ENCODE measurements at regions not wholly inside any gene's neighbourhood (a gene's known extent, or its start where the extent isn't known, plus 50 kb on each side); places are given as distances from the start of the nearest gene placed in this dataset.

DNA sequence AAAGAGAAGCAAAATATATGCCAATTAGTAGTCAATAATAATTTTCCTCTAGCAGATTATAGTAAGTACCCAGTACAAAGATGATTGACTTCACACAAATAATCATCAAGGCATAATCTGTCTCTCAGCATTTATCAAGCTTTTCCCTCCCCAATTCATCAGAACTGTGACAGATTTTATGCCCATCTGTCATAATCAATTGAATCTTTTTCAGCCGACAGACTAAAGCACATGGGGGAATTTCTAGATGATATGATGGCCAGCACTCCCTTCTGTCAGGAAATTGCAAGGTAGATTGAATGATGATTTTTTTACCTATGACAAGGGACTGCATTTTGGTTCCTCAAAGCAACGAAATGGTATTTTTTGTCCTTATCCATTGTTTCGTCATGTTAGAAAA is 227.1 kb upstream of the CYLC2 start:
- no peak for TF ChIP-seq POLR2A (IDR thresholded peaks at IDR 0.05)
- TF ChIP-seq, protein P1, sequence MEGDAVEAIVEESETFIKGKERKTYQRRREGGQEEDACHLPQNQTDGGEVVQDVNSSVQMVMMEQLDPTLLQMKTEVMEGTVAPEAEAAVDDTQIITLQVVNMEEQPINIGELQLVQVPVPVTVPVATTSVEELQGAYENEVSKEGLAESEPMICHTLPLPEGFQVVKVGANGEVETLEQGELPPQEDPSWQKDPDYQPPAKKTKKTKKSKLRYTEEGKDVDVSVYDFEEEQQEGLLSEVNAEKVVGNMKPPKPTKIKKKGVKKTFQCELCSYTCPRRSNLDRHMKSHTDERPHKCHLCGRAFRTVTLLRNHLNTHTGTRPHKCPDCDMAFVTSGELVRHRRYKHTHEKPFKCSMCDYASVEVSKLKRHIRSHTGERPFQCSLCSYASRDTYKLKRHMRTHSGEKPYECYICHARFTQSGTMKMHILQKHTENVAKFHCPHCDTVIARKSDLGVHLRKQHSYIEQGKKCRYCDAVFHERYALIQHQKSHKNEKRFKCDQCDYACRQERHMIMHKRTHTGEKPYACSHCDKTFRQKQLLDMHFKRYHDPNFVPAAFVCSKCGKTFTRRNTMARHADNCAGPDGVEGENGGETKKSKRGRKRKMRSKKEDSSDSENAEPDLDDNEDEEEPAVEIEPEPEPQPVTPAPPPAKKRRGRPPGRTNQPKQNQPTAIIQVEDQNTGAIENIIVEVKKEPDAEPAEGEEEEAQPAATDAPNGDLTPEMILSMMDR (IDR thresholded peaks at IDR 0.05), result no peak
- Histone ChIP-seq H3K36me3 (replicated peaks in 1 of 2) (no peaks in the 10 kb centered on the region), H3K9me3 (replicated peaks in 1 of 3) (no peaks in the 10 kb centered on the region), H3K4me1 (replicated peaks in 1 of 2) (no peaks in the 10 kb centered on the region), H3K4me3 (no peak overlapping the region), H3K27me3 (no peaks in the 10 kb centered on the region), H3K27ac (no peak overlapping the region)
- no peak for DNase-seq
- intact Hi-C loops (cut with DNase I), result no loop called here
- 72 to 77% (median 74%) methylated on average over 3 of the region's 3 CpGs for WGBS, 4 donors

DNA sequence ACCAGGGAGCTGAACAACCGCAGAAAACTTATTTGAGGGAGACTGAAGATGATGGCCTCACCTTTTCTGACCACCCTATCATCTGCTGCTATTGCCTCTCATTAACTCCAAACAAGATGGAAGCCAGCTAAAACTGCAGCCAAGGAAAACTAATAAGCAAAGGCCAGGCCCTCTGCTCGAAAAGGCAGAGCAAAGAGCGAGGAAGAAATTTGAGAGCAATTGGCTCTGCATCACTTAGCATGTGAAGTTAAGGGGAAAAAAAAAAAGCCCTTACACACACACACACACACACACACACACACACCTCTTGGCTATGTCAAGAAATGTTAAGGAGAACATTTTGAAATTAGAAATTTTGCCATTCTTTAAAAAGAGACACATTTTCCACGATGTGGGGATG is 228.1 kb upstream of the CYLC2 start:
- Histone ChIP-seq H3K36me3 (replicated peaks in 1 of 2) (no peaks in the 10 kb centered on the region), H3K27me3 (no peaks in the 10 kb centered on the region), H3K27ac (no peak overlapping the region), H3K4me1 (replicated peaks in 1 of 2) (no peaks in the 10 kb centered on the region), H3K4me3 (no peak overlapping the region), H3K9me3 (replicated peaks in 1 of 3) (no peaks in the 10 kb centered on the region)
- no peak for DNase-seq
- TF ChIP-seq POLR2A (IDR thresholded peaks at IDR 0.05), result no peak
- TF ChIP-seq, protein P1 (IDR thresholded peaks at IDR 0.05), result no peak
- 49 to 63% (median 54%) methylated on average over 4 of the region's 4 CpGs for WGBS, 4 donors
- intact Hi-C loops (cut with DNase I), result no loop called here

DNA sequence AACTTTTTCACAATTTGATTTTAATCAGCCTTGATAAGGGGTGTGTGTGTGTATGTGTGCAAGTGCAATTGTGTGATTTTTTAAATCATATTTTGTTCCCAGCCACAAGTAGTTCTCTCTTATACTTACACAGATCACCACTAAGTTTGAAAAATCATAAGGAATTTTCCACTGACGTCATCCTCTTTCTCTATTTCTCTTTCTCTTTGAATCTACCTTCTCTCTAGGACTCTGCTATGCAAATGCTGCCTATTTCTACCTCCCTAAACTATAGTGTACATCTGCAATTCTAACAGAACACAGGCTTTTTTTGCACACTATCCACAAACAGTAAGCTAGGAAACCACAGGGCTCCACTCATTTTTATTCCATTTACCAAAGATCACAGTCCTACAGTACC is 254.6 kb upstream of the CYLC2 start:
- Histone ChIP-seq H3K27me3 (no peaks in the 10 kb centered on the region), H3K36me3 (replicated peaks in 1 of 2) (no peaks in the 10 kb centered on the region), H3K9me3 (replicated peaks in 1 of 3) (no peaks in the 10 kb centered on the region), H3K4me3 (no peak overlapping the region), H3K4me1 (replicated peaks in 1 of 2) (no peaks in the 10 kb centered on the region), H3K27ac (no peak overlapping the region)
- DNase-seq, result no peak
- 38 to 67% (median 56%) methylated on average over 1 of the region's 1 CpG for WGBS, 4 donors
- no peak for TF ChIP-seq POLR2A (IDR thresholded peaks at IDR 0.05)
- TF ChIP-seq, protein P1 (IDR thresholded peaks at IDR 0.05), result no peak
- intact Hi-C loops (cut with DNase I), result no loop called here

DNA sequence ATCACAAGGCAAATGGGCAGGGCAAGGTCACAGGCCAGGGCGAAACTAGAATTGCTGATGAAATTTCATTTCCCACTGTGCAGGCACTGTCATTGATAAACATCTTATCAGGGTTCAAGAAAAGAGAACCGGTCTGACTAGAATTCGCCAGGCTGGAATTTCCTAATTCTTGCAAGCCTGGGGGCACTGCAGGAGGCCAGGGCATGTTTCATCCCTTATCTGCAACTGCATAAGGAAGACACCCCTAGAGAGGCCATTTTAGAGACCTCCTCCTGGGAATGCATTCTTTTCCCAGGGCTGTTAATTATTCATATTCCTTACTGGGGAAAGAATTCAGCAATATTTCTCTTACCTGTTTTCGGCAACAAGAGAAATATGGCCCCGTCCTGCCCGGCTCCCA is 266.2 kb upstream of the CYLC2 start:
- intact Hi-C loops (cut with DNase I), result no loop called here
- TF ChIP-seq POLR2A (IDR thresholded peaks at IDR 0.05), result no peak
- TF ChIP-seq, protein P1 (IDR thresholded peaks at IDR 0.05), result no peak
- Histone ChIP-seq H3K36me3 (replicated peaks in 1 of 2) (no peaks in the 10 kb centered on the region), H3K27ac (no peak overlapping the region), H3K9me3 (replicated peaks in 1 of 3) (no peaks in the 10 kb centered on the region), H3K4me1 (replicated peaks in 1 of 2) (no peaks in the 10 kb centered on the region), H3K4me3 (no peak overlapping the region), H3K27me3 (no peaks in the 10 kb centered on the region)
- 83 to 88% (median 85%) methylated on average over 6 of the region's 6 CpGs for WGBS, 4 donors
- DNase-seq, result no peak
